ENCODE measurements at regions not wholly inside any gene's neighbourhood (a gene's known extent, or its start where the extent isn't known, plus 50 kb on each side); places are given as distances from the start of the nearest gene placed in this dataset.

- no peak for TF ChIP-seq CTCF (IDR thresholded peaks at IDR 0.05; ENCODE audit: insufficient read depth in 1 of 2, low read depth in 1 of 2, low read length in 1 of 2, severe bottlenecking in 1 of 2, unreplicated experiment in 1 of 2)
- POLR2A ChIA-PET: no interaction called here
- intact Hi-C loops (cut with micrococcal nuclease; ENCODE audit: unreplicated experiment): no loop called here
- Mint-ChIP-seq H3K4me1 (ENCODE audit: low read depth, unreplicated experiment) (no peaks in the 10 kb centered on the region), H3K9me3 (ENCODE audit: unreplicated experiment) (no peaks in the 10 kb centered on the region), H3K4me3 (ENCODE audit: unreplicated experiment) (no peak overlapping the region), H3K27ac (ENCODE audit: unreplicated experiment) (no peak overlapping the region), H3K27me3 (ENCODE audit: insufficient read depth, unreplicated experiment) (peaks cover 3% of the 10 kb centered on the region), H3K36me3 (ENCODE audit: insufficient read depth, unreplicated experiment) (no peaks in the 10 kb centered on the region)
- no peak overlapping the region for H3K4me3 ChIP-seq (ENCODE audit: low read depth, low read length)
- no peaks in the 10 kb centered on the region for H3K4me1 ChIP-seq
- no peaks in the 10 kb centered on the region for H3K27me3 ChIP-seq (replicated peaks; ENCODE audit: control insufficient read depth, insufficient read depth, low read length)
- no peaks in the 10 kb centered on the region for H3K9me3 ChIP-seq
- no peaks in the 10 kb centered on the region for H3K36me3 ChIP-seq (ENCODE audit: control insufficient read depth, insufficient read depth, low read length)
- no TSS peak for BruUV-seq (replicated peaks)
- CTCF ChIA-PET: no interaction called here
- no peak for DNase-seq
Observed at GRCh38 chr16:8295513-8296237, 294.6 kb downstream of the TMEM114 start.

GRCh38 chr16:8293413-8293812 is 296.9 kb downstream of the TMEM114 start:
- no peaks in the 10 kb centered on the region for H3K27me3 ChIP-seq (replicated peaks; ENCODE audit: control insufficient read depth, insufficient read depth, low read length)
- no peak overlapping the region for H3K4me3 ChIP-seq (ENCODE audit: low read depth, low read length)
- BruUV-seq (replicated peaks): no TSS peak
- DNase-seq: no peak
- no peaks in the 10 kb centered on the region for H3K4me1 ChIP-seq
- Mint-ChIP-seq H3K36me3 (ENCODE audit: insufficient read depth, unreplicated experiment) (no peaks in the 10 kb centered on the region), H3K4me1 (ENCODE audit: low read depth, unreplicated experiment) (no peaks in the 10 kb centered on the region), H3K4me3 (ENCODE audit: unreplicated experiment) (no peak overlapping the region), H3K27ac (ENCODE audit: unreplicated experiment) (no peak overlapping the region), H3K27me3 (ENCODE audit: insufficient read depth, unreplicated experiment) (no peaks in the 10 kb centered on the region), H3K9me3 (ENCODE audit: unreplicated experiment) (no peaks in the 10 kb centered on the region)
- POLR2A ChIA-PET: no interaction called here
- intact Hi-C loops (cut with micrococcal nuclease; ENCODE audit: unreplicated experiment): no loop called here
- no peak for TF ChIP-seq CTCF (IDR thresholded peaks at IDR 0.05; ENCODE audit: insufficient read depth in 1 of 2, low read depth in 1 of 2, low read length in 1 of 2, severe bottlenecking in 1 of 2, unreplicated experiment in 1 of 2)
- H3K9me3 ChIP-seq: no peaks in the 10 kb centered on the region
- CTCF ChIA-PET: no interaction called here
- no peaks in the 10 kb centered on the region for H3K36me3 ChIP-seq (ENCODE audit: control insufficient read depth, insufficient read depth, low read length)

- ChIA-PET CTCF (no interaction called here), POLR2A (no interaction called here)
- no peak overlapping the region for H3K4me3 ChIP-seq (ENCODE audit: low read depth, low read length)
- BruUV-seq (replicated peaks): no TSS peak
- H3K4me1 ChIP-seq: no peaks in the 10 kb centered on the region
- intact Hi-C loops (cut with micrococcal nuclease; ENCODE audit: unreplicated experiment): no loop called here
- H3K9me3 ChIP-seq: no peaks in the 10 kb centered on the region
- TF ChIP-seq CTCF (IDR thresholded peaks at IDR 0.05; ENCODE audit: insufficient read depth in 1 of 2, low read depth in 1 of 2, low read length in 1 of 2, severe bottlenecking in 1 of 2, unreplicated experiment in 1 of 2): no peak
- H3K27me3 Mint-ChIP-seq (ENCODE audit: insufficient read depth, unreplicated experiment): no peaks in the 10 kb centered on the region
- peaks cover 5% of the 10 kb centered on the region for H3K36me3 Mint-ChIP-seq (ENCODE audit: insufficient read depth, unreplicated experiment)
- H3K4me3 Mint-ChIP-seq (ENCODE audit: unreplicated experiment): no peak overlapping the region
- H3K27me3 ChIP-seq (replicated peaks; ENCODE audit: control insufficient read depth, insufficient read depth, low read length): no peaks in the 10 kb centered on the region
- no peaks in the 10 kb centered on the region for H3K4me1 Mint-ChIP-seq (ENCODE audit: low read depth, unreplicated experiment)
- no peaks in the 10 kb centered on the region for H3K9me3 Mint-ChIP-seq (ENCODE audit: unreplicated experiment)
- H3K27ac Mint-ChIP-seq (ENCODE audit: unreplicated experiment): no peak overlapping the region
- no peak for DNase-seq
- no peaks in the 10 kb centered on the region for H3K36me3 ChIP-seq (ENCODE audit: control insufficient read depth, insufficient read depth, low read length)
Observed at GRCh38 chr16:8292271-8292670, 298.0 kb downstream of the TMEM114 start.

Data from Caco-2 (cell line).